AG10803 (cell line): ENCODE measurements at regions not wholly inside any gene's neighbourhood (a gene's known extent, or its start where the extent isn't known, plus 50 kb on each side); places are given as distances from the start of the nearest gene placed in this dataset.
"Not testable (repeated sequence)": the region's sequence is repeated elsewhere in the genome, so short reads cannot be mapped to it uniquely, and the experiment has no call there.

ENCODE experiments used
- DNase-seq: peaks from one replicate; pipeline ENCODE4 v3.0.0; 2010; ENCODE audit warnings: low read depth
- H3K4me3 ChIP-seq: 2 replicates; pipeline ENCODE4 v1.5.1; 2011; ENCODE audit warnings: mild to moderate bottlenecking, low read length, control low read depth
- CTCF ChIP-seq: conservative IDR thresholded peaks from 2 replicates; pipeline ENCODE4 v1.5.1; 2011; ENCODE audit warnings: mild to moderate bottlenecking, low read length, control low read depth, inconsistent platforms

GRCh38 chr18:8926464-8926863 is 176.0 kb upstream of the NDUFV2 start:
- no peak for TF ChIP-seq CTCF
- DNase-seq = no peak
- no peak overlapping the region for H3K4me3 ChIP-seq

- DNase-seq = no peak
- TF ChIP-seq CTCF = no peak
- no peak overlapping the region for H3K4me3 ChIP-seq
Measured at GRCh38 chr18:8928044-8928443, 174.5 kb upstream of the NDUFV2 start.

- TF ChIP-seq CTCF = no peak
- no peak overlapping the region for H3K4me3 ChIP-seq
- no peak for DNase-seq
Measured at GRCh38 chr18:8928847-8929780, 173.4 kb upstream of the NDUFV2 start.

- no peak for DNase-seq
- no peak for TF ChIP-seq CTCF
- H3K4me3 ChIP-seq = no peak overlapping the region
Measured at GRCh38 chr18:8930990-8931616, 171.4 kb upstream of the NDUFV2 start.

- DNase-seq = no peak
- no peak overlapping the region for H3K4me3 ChIP-seq
- TF ChIP-seq CTCF = no peak
Measured at GRCh38 chr18:8932866-8933265, 169.6 kb upstream of the NDUFV2 start.

GRCh38 chr18:8933714-8934284 is 168.7 kb upstream of the NDUFV2 start:
- H3K4me3 ChIP-seq = no peak overlapping the region
- TF ChIP-seq CTCF = no peak
- DNase-seq = no peak

- not testable (repeated sequence) for H3K4me3 ChIP-seq, DNase-seq
Measured at GRCh38 chr18:8935346-8935745, 167.2 kb upstream of the NDUFV2 start.
